OCI-LY1 (cell line): ENCODE measurements at regions not wholly inside any gene's neighbourhood (a gene's known extent, or its start where the extent isn't known, plus 50 kb on each side); places are given as distances from the start of the nearest gene placed in this dataset.

ENCODE experiments used
- H2AFZ ChIP-seq: fragments of 200-600 bp; sonication (generic), shearing (Covaris generic); 2 replicates; pipeline ENCODE4 v1.6.0; 2014; ENCODE audit warnings: antibody characterized with exemption, mild to moderate bottlenecking, low read length
- H3F3A ChIP-seq: fragments of 200-600 bp; sonication (generic), shearing (Covaris generic); 2 replicates; pipeline ENCODE4 v1.6.0; 2014; ENCODE audit warnings: mild to moderate bottlenecking, antibody characterized with exemption, low read length, moderate library complexity; ENCODE audit not compliant: insufficient read depth
- H3K27ac ChIP-seq: fragments of 200-600 bp; sonication (generic); 2 replicates; pipeline ENCODE4 v1.5.1; 2014; ENCODE audit warnings: low read length, mixed run types, mild to moderate bottlenecking, low read depth; ENCODE audit not compliant: poor library complexity, severe bottlenecking
- H3K27me3 ChIP-seq: fragments of 200-600 bp; sonication (generic); 2 replicates; pipeline ENCODE4 v1.6.0; 2014; ENCODE audit warnings: antibody characterized with exemption, mild to moderate bottlenecking, low read length, moderate library complexity; ENCODE audit not compliant: insufficient read depth
- H3K36me3 ChIP-seq: fragments of 200-600 bp; sonication (generic); 2 replicates; pipeline ENCODE4 v1.6.1; 2014; ENCODE audit warnings: mild to moderate bottlenecking, antibody characterized with exemption, low read length, moderate library complexity, mixed read lengths; ENCODE audit not compliant: insufficient read depth
- H3K4me1 ChIP-seq: fragments of 200-600 bp; sonication (generic); 2 replicates; pipeline ENCODE4 v1.5.1; 2014; ENCODE audit warnings: mild to moderate bottlenecking, low read length, moderate library complexity; ENCODE audit not compliant: insufficient read depth, severe bottlenecking
- H3K4me2 ChIP-seq: fragments of 200-600 bp; sonication (generic), shearing (Covaris generic); 2 replicates; pipeline ENCODE4 v1.6.1; 2014; ENCODE audit warnings: low read length
- H3K4me3 ChIP-seq: fragments of 200-600 bp; sonication (generic); 2 replicates; pipeline ENCODE4 v1.5.1; 2014; ENCODE audit warnings: low read length, low read depth, mild to moderate bottlenecking, mixed read lengths; ENCODE audit not compliant: poor library complexity, severe bottlenecking
- H3K79me2 ChIP-seq: fragments of 200-600 bp; shearing (Covaris generic); 2 replicates; pipeline ENCODE4 v1.6.1; 2016; ENCODE audit warnings: mixed run types, low read length, mixed read lengths; ENCODE audit not compliant: insufficient read depth
- H3K9ac ChIP-seq: fragments of 200-600 bp; sonication (generic), shearing (Covaris generic); 2 replicates; pipeline ENCODE4 v1.6.1; 2014; ENCODE audit warnings: mild to moderate bottlenecking, low read length, mixed read lengths
- H3K9me2 ChIP-seq: fragments of 200-600 bp; sonication (generic), shearing (Covaris generic); 2 replicates; pipeline ENCODE4 v1.6.1; 2014; ENCODE audit warnings: low read depth, mild to moderate bottlenecking, low read length, mixed read lengths
- H3K9me3 ChIP-seq: fragments of 200-600 bp; shearing (Covaris generic); 2 replicates; pipeline ENCODE4 v1.6.1; 2014; ENCODE audit warnings: low read length, mixed read lengths
- H4K20me1 ChIP-seq: fragments of 200-600 bp; sonication (generic), shearing (Covaris generic); 2 replicates; pipeline ENCODE4 v1.6.0; 2016; ENCODE audit warnings: mild to moderate bottlenecking, low read length; ENCODE audit not compliant: insufficient read depth
- CTCF ChIP-seq: fragments of 200-600 bp; sonication (generic), shearing (Covaris generic); IDR thresholded peaks from 2 replicates; pipeline ENCODE4 v1.5.1; 2017; ENCODE audit warnings: mild to moderate bottlenecking, antibody characterized with exemption, low read length, moderate library complexity, mixed read lengths
- EZH2 ChIP-seq: fragments of 200-600 bp; sonication (generic), shearing (Covaris generic); IDR thresholded peaks from 2 replicates; pipeline ENCODE4 v1.8.0; 2017; ENCODE audit warnings: borderline replicate concordance, mixed run types, mild to moderate bottlenecking, antibody characterized with exemption, low read length, moderate library complexity, mixed read lengths

- no peak overlapping the region for H3K27ac ChIP-seq
- no peak for TF ChIP-seq CTCF
- TF ChIP-seq EZH2, result no peak
- H4K20me1 ChIP-seq, result no peaks in the 10 kb centered on the region
- no peaks in the 10 kb centered on the region for H3K9me3 ChIP-seq
- no peak overlapping the region for H2AFZ ChIP-seq
- H3K4me2 ChIP-seq, result no peak overlapping the region
- no peaks in the 10 kb centered on the region for H3K79me2 ChIP-seq
- no peak overlapping the region for H3K4me3 ChIP-seq
- H3K9me2 ChIP-seq, result no peaks in the 10 kb centered on the region
- H3K27me3 ChIP-seq, result no peaks in the 10 kb centered on the region
- no peak overlapping the region for H3K9ac ChIP-seq
- peaks cover 22% of the 10 kb centered on the region; the same call in 1 of the 2 replicates for H3K36me3 ChIP-seq
- H3F3A ChIP-seq, result no peaks in the 10 kb centered on the region
- peaks cover 40% of the 10 kb centered on the region for H3K4me1 ChIP-seq
Measured at GRCh38 chr2:8438996-8439395, 242.9 kb upstream of the ID2 start.

- H3K9ac ChIP-seq, result no peak overlapping the region
- no peaks in the 10 kb centered on the region for H3K9me2 ChIP-seq
- no peak overlapping the region for H3K27ac ChIP-seq
- no peak overlapping the region for H3K4me2 ChIP-seq
- H3K4me3 ChIP-seq, result no peak overlapping the region
- H3K27me3 ChIP-seq, result no peaks in the 10 kb centered on the region
- no peaks in the 10 kb centered on the region for H4K20me1 ChIP-seq
- TF ChIP-seq EZH2 (no peak), CTCF (no peak)
- H2AFZ ChIP-seq, result no peak overlapping the region
- peaks cover 22% of the 10 kb centered on the region; the same call in 1 of the 2 replicates for H3K36me3 ChIP-seq
- H3F3A ChIP-seq, result no peaks in the 10 kb centered on the region
- H3K4me1 ChIP-seq, result peaks cover 38% of the 10 kb centered on the region
- H3K79me2 ChIP-seq, result no peaks in the 10 kb centered on the region
- no peaks in the 10 kb centered on the region for H3K9me3 ChIP-seq
Measured at GRCh38 chr2:8440029-8440778, 241.7 kb upstream of the ID2 start.

GRCh38 chr2:8441371-8441770, 240.5 kb upstream of the ID2 start:
- no peaks in the 10 kb centered on the region for H3K79me2 ChIP-seq
- TF ChIP-seq CTCF (no peak), EZH2 (no peak)
- H4K20me1 ChIP-seq, result no peaks in the 10 kb centered on the region
- no peak overlapping the region for H2AFZ ChIP-seq
- H3K27me3 ChIP-seq, result no peaks in the 10 kb centered on the region
- no peak overlapping the region for H3K9ac ChIP-seq
- no peaks in the 10 kb centered on the region for H3F3A ChIP-seq
- H3K9me3 ChIP-seq, result no peaks in the 10 kb centered on the region
- no peak overlapping the region for H3K4me2 ChIP-seq
- H3K4me1 ChIP-seq, result peaks cover 26% of the 10 kb centered on the region
- H3K27ac ChIP-seq, result no peak overlapping the region
- H3K36me3 ChIP-seq, result peaks cover 22% of the 10 kb centered on the region; the same call in 1 of the 2 replicates
- H3K9me2 ChIP-seq, result no peaks in the 10 kb centered on the region
- H3K4me3 ChIP-seq, result no peak overlapping the region
